ENCODE measurements at regions not wholly inside any gene's neighbourhood (a gene's known extent, or its start where the extent isn't known, plus 50 kb on each side); places are given as distances from the start of the nearest gene placed in this dataset.

- TF ChIP-seq CTCF (IDR thresholded peaks at IDR 0.05; ENCODE audit: insufficient read depth, missing control alignments) = no peak
- FAIRE-seq (no peak), DNase-seq (ENCODE audit: insufficient read length, low spot score) (no peak)
Observed at GRCh38 chr7:131897790-131898165, 341.4 kb upstream of the PODXL start.

GRCh38 chr7:131897016-131897789 is 340.8 kb upstream of the PODXL start:
- no peak for DNase-seq (ENCODE audit: insufficient read length, low spot score)
- no peak for FAIRE-seq
- no peak for TF ChIP-seq CTCF (IDR thresholded peaks at IDR 0.05; ENCODE audit: insufficient read depth, missing control alignments)

- DNase-seq (ENCODE audit: insufficient read length, low spot score) (no peak), FAIRE-seq (no peak)
- TF ChIP-seq CTCF (IDR thresholded peaks at IDR 0.05; ENCODE audit: insufficient read depth, missing control alignments) = no peak
Observed at GRCh38 chr7:131896165-131896863, 339.9 kb upstream of the PODXL start.

- no peak for DNase-seq (ENCODE audit: insufficient read length, low spot score)
- no peak for TF ChIP-seq CTCF (IDR thresholded peaks at IDR 0.05; ENCODE audit: insufficient read depth, missing control alignments)
- FAIRE-seq = no peak
Observed at GRCh38 chr7:131895541-131896164, 339.2 kb upstream of the PODXL start.

- FAIRE-seq (no peak), DNase-seq (ENCODE audit: insufficient read length, low spot score) (no peak)
- TF ChIP-seq CTCF (IDR thresholded peaks at IDR 0.05; ENCODE audit: insufficient read depth, missing control alignments) = no peak
Observed at GRCh38 chr7:131893631-131894340, 337.4 kb upstream of the PODXL start.

- no peak for TF ChIP-seq CTCF (IDR thresholded peaks at IDR 0.05; ENCODE audit: insufficient read depth, missing control alignments)
- DNase-seq (ENCODE audit: insufficient read length, low spot score) (no peak), FAIRE-seq (no peak)
Observed at GRCh38 chr7:131890176-131890575, 333.7 kb upstream of the PODXL start.
